ENCODE measurements at regions not wholly inside any gene's neighbourhood (a gene's known extent, or its start where the extent isn't known, plus 50 kb on each side); places are given as distances from the start of the nearest gene placed in this dataset.

DNA sequence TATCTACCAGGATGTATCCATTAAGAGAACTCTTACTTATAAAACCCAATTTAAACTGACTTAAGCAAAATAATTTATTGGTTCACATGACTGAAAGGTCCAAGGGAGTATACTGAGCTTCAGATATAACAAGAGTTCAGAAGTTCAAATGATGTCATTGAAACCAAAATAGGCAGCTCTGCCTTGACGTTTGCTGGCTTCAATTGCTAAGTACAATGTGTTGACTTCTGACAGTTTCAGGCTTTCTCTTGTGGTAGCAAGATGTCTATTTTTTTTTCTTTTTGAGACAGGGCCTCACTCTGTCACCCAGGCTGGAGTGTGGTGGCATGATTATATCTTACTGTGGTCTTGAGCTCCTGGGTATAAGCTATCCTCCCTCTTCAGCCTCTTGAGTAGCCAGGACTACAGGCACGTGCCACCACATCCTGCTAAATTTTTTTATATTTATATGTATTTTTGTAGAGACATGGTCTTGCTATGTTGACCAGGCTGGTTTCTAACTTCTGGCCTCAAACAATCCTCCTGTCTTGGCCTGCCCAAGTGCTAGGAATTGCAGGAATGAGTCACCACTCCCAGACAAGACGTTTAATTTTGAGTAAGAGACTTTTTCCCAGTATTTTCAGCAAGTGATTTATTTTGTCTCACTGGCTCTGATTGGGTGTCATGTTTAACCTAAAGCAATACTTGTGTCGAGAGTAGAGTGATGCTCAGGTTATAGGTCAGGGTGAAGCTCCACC, 184.8 kb downstream of the NR4A2 start:
- no peak overlapping the region for H3K27ac ChIP-seq (ENCODE audit: low read depth, low read length)
- H3K36me3 ChIP-seq (ENCODE audit: control insufficient read depth, low read length) = no peaks in the 10 kb centered on the region
- no peaks in the 10 kb centered on the region for H3K4me1 ChIP-seq (ENCODE audit: control insufficient read depth, low read length)

DNA sequence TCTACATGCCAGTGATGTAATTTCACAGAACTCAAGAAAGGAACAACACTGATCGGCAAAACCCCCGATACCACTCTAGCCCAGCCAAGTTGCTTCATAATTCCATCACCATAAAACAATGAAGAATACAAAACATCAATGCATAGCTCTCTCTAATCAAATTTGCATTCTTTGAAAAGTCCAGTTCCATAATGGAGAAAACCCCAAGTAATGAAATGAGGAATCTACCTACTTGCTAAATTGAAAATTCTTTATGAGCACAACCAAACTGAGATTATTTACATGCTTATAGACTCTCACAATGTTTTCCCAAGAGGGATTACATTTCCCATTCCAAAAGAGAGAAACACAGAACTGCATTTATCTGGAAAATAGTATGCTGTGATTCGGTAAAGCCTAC, 186.5 kb downstream of the NR4A2 start:
- Histone ChIP-seq H3K4me1 (ENCODE audit: control insufficient read depth, low read length) (no peaks in the 10 kb centered on the region), H3K79me2 (ENCODE audit: control insufficient read depth, low read length) (no peaks in the 10 kb centered on the region), H3K36me3 (ENCODE audit: control insufficient read depth, low read length) (no peaks in the 10 kb centered on the region), H3K4me2 (ENCODE audit: low read length) (no peak overlapping the region), H3K27ac (ENCODE audit: low read depth, low read length) (no peak overlapping the region), H3K4me3 (ENCODE audit: low read length) (no peak overlapping the region), H3K9me3 (ENCODE audit: control insufficient read depth, insufficient read depth, low read length) (no peaks in the 10 kb centered on the region), H4K20me1 (ENCODE audit: control insufficient read depth, insufficient read depth, low read depth, low read length) (no peaks in the 10 kb centered on the region), H3K27me3 (ENCODE audit: control insufficient read depth, low read length) (no peaks in the 10 kb centered on the region), H3F3A (ENCODE audit: control insufficient read depth, insufficient read depth) (no peaks in the 10 kb centered on the region), H3K9me2 (replicated peaks; ENCODE audit: control insufficient read depth, low read length) (no peaks in the 10 kb centered on the region)
- TF ChIP-seq, protein P1, sequence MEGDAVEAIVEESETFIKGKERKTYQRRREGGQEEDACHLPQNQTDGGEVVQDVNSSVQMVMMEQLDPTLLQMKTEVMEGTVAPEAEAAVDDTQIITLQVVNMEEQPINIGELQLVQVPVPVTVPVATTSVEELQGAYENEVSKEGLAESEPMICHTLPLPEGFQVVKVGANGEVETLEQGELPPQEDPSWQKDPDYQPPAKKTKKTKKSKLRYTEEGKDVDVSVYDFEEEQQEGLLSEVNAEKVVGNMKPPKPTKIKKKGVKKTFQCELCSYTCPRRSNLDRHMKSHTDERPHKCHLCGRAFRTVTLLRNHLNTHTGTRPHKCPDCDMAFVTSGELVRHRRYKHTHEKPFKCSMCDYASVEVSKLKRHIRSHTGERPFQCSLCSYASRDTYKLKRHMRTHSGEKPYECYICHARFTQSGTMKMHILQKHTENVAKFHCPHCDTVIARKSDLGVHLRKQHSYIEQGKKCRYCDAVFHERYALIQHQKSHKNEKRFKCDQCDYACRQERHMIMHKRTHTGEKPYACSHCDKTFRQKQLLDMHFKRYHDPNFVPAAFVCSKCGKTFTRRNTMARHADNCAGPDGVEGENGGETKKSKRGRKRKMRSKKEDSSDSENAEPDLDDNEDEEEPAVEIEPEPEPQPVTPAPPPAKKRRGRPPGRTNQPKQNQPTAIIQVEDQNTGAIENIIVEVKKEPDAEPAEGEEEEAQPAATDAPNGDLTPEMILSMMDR (IDR thresholded peaks at IDR 0.05; ENCODE audit: low read depth, low read length, poor library complexity, severe bottlenecking) = no peak
- TF ChIP-seq EZH2phosphoT487 (IDR thresholded peaks at IDR 0.05; ENCODE audit: borderline replicate concordance, low read length) = no peak

More for the DNA sequence above, 184.8 kb downstream of the NR4A2 start:
- no peaks in the 10 kb centered on the region for H3K9me2 ChIP-seq (replicated peaks; ENCODE audit: control insufficient read depth, low read length)
- no peaks in the 10 kb centered on the region for H3K9me3 ChIP-seq (ENCODE audit: control insufficient read depth, insufficient read depth, low read length)
- no peaks in the 10 kb centered on the region for H3K27me3 ChIP-seq (ENCODE audit: control insufficient read depth, low read length)
- H3K4me2 ChIP-seq (ENCODE audit: low read length) = no peak overlapping the region
- TF ChIP-seq, protein P1 (IDR thresholded peaks at IDR 0.05; ENCODE audit: low read depth, low read length, poor library complexity, severe bottlenecking) = no peak
- no peak for TF ChIP-seq EZH2phosphoT487 (IDR thresholded peaks at IDR 0.05; ENCODE audit: borderline replicate concordance, low read length)
- no peaks in the 10 kb centered on the region for H3F3A ChIP-seq (ENCODE audit: control insufficient read depth, insufficient read depth)
- H3K4me3 ChIP-seq (ENCODE audit: low read length) = no peak overlapping the region
- H4K20me1 ChIP-seq (ENCODE audit: control insufficient read depth, insufficient read depth, low read depth, low read length) = no peaks in the 10 kb centered on the region
- H3K79me2 ChIP-seq (ENCODE audit: control insufficient read depth, low read length) = no peaks in the 10 kb centered on the region

DNA sequence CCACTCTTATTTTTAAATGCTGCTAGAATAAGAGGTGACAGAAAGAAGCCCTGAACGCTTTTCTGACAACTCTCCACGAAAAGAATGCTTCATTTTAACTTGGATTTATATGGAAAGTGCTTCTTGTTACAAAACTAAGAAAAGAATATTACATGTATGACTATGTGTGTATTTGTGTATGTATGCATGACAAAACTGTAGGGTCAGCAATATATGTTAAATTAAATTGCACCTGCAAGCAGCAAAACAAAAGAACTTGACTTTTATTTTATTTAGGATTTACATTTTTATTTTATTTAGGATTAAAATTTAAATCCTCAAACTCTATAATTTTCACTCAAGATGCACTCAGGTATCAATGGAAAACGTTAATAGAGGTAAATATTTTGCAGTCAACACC, 187.1 kb downstream of the NR4A2 start:
- Histone ChIP-seq H3F3A (ENCODE audit: control insufficient read depth, insufficient read depth) (no peaks in the 10 kb centered on the region), H3K27ac (ENCODE audit: low read depth, low read length) (no peak overlapping the region), H3K79me2 (ENCODE audit: control insufficient read depth, low read length) (no peaks in the 10 kb centered on the region), H3K9me3 (ENCODE audit: control insufficient read depth, insufficient read depth, low read length) (no peaks in the 10 kb centered on the region), H3K4me1 (ENCODE audit: control insufficient read depth, low read length) (no peaks in the 10 kb centered on the region), H3K9me2 (replicated peaks; ENCODE audit: control insufficient read depth, low read length) (no peaks in the 10 kb centered on the region), H3K4me2 (ENCODE audit: low read length) (no peak overlapping the region), H3K27me3 (ENCODE audit: control insufficient read depth, low read length) (no peaks in the 10 kb centered on the region), H4K20me1 (ENCODE audit: control insufficient read depth, insufficient read depth, low read depth, low read length) (no peaks in the 10 kb centered on the region), H3K36me3 (ENCODE audit: control insufficient read depth, low read length) (no peaks in the 10 kb centered on the region), H3K4me3 (ENCODE audit: low read length) (no peak overlapping the region)
- TF ChIP-seq, protein P1 (IDR thresholded peaks at IDR 0.05; ENCODE audit: low read depth, low read length, poor library complexity, severe bottlenecking) = no peak
- TF ChIP-seq EZH2phosphoT487 (IDR thresholded peaks at IDR 0.05; ENCODE audit: borderline replicate concordance, low read length) = no peak

Measured in DOHH2 (cell line).